ENCODE measurements at regions not wholly inside any gene's neighbourhood (a gene's known extent, or its start where the extent isn't known, plus 50 kb on each side); places are given as distances from the start of the nearest gene placed in this dataset.
"Not testable (repeated sequence)": the region's sequence is repeated elsewhere in the genome, so short reads cannot be mapped to it uniquely, and the experiment has no call there.

DNA sequence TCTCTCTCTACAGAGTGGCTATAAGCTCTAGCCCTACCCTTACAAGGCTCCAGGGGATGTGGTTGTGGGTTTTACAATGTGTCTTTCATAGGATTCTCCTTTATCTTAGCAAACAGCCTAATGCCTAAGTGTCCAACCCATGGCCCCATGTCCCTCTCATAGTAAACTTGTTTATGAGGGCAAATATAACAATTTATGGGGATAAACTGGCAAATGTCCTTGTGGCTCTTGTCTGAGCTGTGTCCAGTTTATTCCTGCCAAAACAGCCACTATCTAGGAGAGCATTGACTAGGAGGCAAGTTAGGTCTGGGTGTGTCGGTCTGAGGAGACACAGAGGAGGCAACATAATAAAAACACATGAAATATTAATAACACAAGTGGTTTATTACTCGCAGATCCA lies 335.1 kb downstream of the IZUMO3 start:
- 52 to 71% methylated on average over 2 of the region's 2 CpGs for WGBS, 2 donors
- no peak overlapping the region for H3K27ac ChIP-seq
- no peak for DNase-seq
- intact Hi-C loops (cut with DNase I), result no loop called here
- no peaks in the 10 kb centered on the region for H3K4me1 ChIP-seq
- H3K36me3 ChIP-seq, result no peaks in the 10 kb centered on the region
- H3K27me3 ChIP-seq, result no peaks in the 10 kb centered on the region
- no peaks in the 10 kb centered on the region for H3K9me3 ChIP-seq
- no peak for TF ChIP-seq POLR2A (IDR thresholded peaks at IDR 0.05)
- TF ChIP-seq, protein P1, sequence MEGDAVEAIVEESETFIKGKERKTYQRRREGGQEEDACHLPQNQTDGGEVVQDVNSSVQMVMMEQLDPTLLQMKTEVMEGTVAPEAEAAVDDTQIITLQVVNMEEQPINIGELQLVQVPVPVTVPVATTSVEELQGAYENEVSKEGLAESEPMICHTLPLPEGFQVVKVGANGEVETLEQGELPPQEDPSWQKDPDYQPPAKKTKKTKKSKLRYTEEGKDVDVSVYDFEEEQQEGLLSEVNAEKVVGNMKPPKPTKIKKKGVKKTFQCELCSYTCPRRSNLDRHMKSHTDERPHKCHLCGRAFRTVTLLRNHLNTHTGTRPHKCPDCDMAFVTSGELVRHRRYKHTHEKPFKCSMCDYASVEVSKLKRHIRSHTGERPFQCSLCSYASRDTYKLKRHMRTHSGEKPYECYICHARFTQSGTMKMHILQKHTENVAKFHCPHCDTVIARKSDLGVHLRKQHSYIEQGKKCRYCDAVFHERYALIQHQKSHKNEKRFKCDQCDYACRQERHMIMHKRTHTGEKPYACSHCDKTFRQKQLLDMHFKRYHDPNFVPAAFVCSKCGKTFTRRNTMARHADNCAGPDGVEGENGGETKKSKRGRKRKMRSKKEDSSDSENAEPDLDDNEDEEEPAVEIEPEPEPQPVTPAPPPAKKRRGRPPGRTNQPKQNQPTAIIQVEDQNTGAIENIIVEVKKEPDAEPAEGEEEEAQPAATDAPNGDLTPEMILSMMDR (IDR thresholded peaks at IDR 0.05), result no peak
- H3K4me3 ChIP-seq, result no peak overlapping the region

DNA sequence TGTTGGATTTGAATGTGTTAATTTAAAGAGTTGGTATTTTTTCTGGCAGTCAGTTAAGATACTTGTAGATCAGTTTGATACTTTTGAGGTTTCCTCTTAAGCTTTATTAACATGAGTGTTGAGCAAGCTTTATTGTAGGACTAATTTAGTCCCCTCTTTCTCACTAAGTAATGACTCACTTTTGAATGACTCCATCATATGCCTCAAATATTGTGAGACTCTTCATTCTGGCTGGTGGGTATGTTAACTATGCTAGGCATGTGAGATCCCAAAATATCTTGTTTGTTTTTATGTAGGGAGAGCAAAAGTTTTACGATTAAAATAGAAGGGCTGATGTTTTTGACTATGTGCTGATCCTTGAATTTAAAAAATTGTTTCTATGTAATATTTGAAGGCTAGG lies 355.7 kb downstream of the IZUMO3 start:
- H3K27me3 ChIP-seq, result no peaks in the 10 kb centered on the region
- H3K4me3 ChIP-seq, result no peak overlapping the region
- 76 to 100% methylated on average over 1 of the region's 1 CpG for WGBS, 2 donors
- no peak overlapping the region for H3K27ac ChIP-seq
- no peak for DNase-seq
- H3K36me3 ChIP-seq, result no peaks in the 10 kb centered on the region
- H3K4me1 ChIP-seq, result no peaks in the 10 kb centered on the region
- H3K9me3 ChIP-seq, result peaks cover 0 to 13% (median 0%) of the 10 kb centered on the region in 3 donors
- intact Hi-C loops (cut with DNase I), result no loop called here
- no peak for TF ChIP-seq POLR2A (IDR thresholded peaks at IDR 0.05)
- TF ChIP-seq, protein P1 (IDR thresholded peaks at IDR 0.05), result no peak

GRCh38 chr9:24180572-24180971 lies 354.5 kb upstream of the ELAVL2 start:
- intact Hi-C loops (cut with DNase I); DNase-seq; H3K4me1 ChIP-seq; H3K27me3 ChIP-seq; H3K27ac ChIP-seq; H3K4me3 ChIP-seq; H3K36me3 ChIP-seq: not testable (repeated sequence)
- H3K9me3 ChIP-seq, result peaks cover 0 to 15% (median 8%) of the 10 kb centered on the region in 3 donors
- WGBS, 2 donors, result 38 to 40% methylated on average over 1 of the region's 1 CpG

GRCh38 chr9:24144796-24145195 lies 318.8 kb upstream of the ELAVL2 start:
- no peaks in the 10 kb centered on the region for H3K4me1 ChIP-seq
- 65 to 74% methylated on average over 3 of the region's 3 CpGs for WGBS, 2 donors
- TF ChIP-seq, protein P1 (IDR thresholded peaks at IDR 0.05), result no peak
- TF ChIP-seq POLR2A (IDR thresholded peaks at IDR 0.05), result no peak
- H3K4me3 ChIP-seq, result no peak overlapping the region
- DNase-seq, result no peak
- H3K27ac ChIP-seq, result no peak overlapping the region
- H3K27me3 ChIP-seq, result no peaks in the 10 kb centered on the region
- intact Hi-C loops (cut with DNase I), result no loop called here
- H3K9me3 ChIP-seq, result no peaks in the 10 kb centered on the region
- H3K36me3 ChIP-seq, result no peaks in the 10 kb centered on the region

GRCh38 chr9:24135072-24135471 lies 309.0 kb upstream of the ELAVL2 start:
- H3K36me3 ChIP-seq; H3K4me1 ChIP-seq; intact Hi-C loops (cut with DNase I); H3K4me3 ChIP-seq; H3K27me3 ChIP-seq; H3K27ac ChIP-seq; DNase-seq: not testable (repeated sequence)
- peaks cover 0 to 10% (median 0%) of the 10 kb centered on the region in 3 donors for H3K9me3 ChIP-seq
- WGBS, 2 donors, result 93% methylated on average over 3 of the region's 29 CpGs; no CpG with 5 or more reads in 1 of the 2 donors

DNA sequence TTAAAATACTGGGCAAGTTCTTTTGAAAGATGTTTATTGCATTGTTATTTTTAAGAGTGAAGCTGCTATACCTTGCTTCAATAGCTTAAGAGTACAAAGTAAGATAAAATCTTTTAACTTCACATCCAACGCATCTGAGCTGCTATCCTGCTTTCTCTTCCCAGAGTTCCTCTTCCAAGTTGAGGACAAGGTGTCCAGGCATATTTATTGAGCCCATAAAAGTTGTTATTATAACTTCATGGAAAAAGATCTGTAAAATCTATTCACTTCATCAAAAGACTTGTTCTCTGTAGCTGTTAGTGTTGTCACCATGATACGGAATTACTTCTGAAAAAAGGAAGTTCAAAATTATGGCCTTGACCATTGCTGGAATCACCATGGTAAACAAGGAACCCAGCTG lies 306.2 kb upstream of the ELAVL2 start:
- Histone ChIP-seq H3K27me3 (no peaks in the 10 kb centered on the region), H3K4me3 (no peak overlapping the region), H3K4me1 (no peaks in the 10 kb centered on the region), H3K36me3 (no peaks in the 10 kb centered on the region), H3K9me3 (peaks cover 0 to 10% (median 0%) of the 10 kb centered on the region in 3 donors), H3K27ac (no peak overlapping the region)
- DNase-seq, result no peak
- TF ChIP-seq, protein P1 (IDR thresholded peaks at IDR 0.05), result no peak
- TF ChIP-seq POLR2A (IDR thresholded peaks at IDR 0.05), result no peak
- intact Hi-C loops (cut with DNase I), result no loop called here
- 80 to 90% methylated on average over 2 of the region's 2 CpGs for WGBS, 2 donors

All from esophagus squamous epithelium (tissue), 5 donors.